SU-DHL-6 (cell line): ENCODE measurements at regions not wholly inside any gene's neighbourhood (a gene's known extent, or its start where the extent isn't known, plus 50 kb on each side); places are given as distances from the start of the nearest gene placed in this dataset.

Experiments
- H2AFZ ChIP-seq: fragments of 200-600 bp; sonication (generic); 2 replicates; pipeline ENCODE4 v1.6.1; 2014; ENCODE audit warnings: low read depth, mild to moderate bottlenecking, moderate library complexity, mixed read lengths, antibody characterized with exemption, low read length; ENCODE audit not compliant: severe bottlenecking
- H3F3A ChIP-seq: fragments of 200-600 bp; shearing (Covaris generic); 2 replicates; pipeline ENCODE4 v1.6.0; 2016; ENCODE audit warnings: antibody characterized with exemption, mild to moderate bottlenecking; ENCODE audit not compliant: insufficient read depth
- H3K27ac ChIP-seq: fragments of 200-600 bp; sonication (generic); 2 replicates; pipeline ENCODE4 v1.5.1; 2016; ENCODE audit warnings: low read depth, mild to moderate bottlenecking, low read length, moderate library complexity, mixed read lengths
- H3K27me3 ChIP-seq: fragments of 200-600 bp; sonication (generic), shearing (Covaris generic); 2 replicates; pipeline ENCODE4 v1.6.0; 2014; ENCODE audit warnings: mild to moderate bottlenecking, low read length
- H3K36me3 ChIP-seq: fragments of 200-600 bp; sonication (generic); 2 replicates; pipeline ENCODE4 v1.6.1; 2014; ENCODE audit warnings: mild to moderate bottlenecking, low read length, mixed read lengths
- H3K4me2 ChIP-seq: fragments of 300-600, 200-600 bp; shearing (Covaris generic), sonication (generic); 2 replicates; pipeline ENCODE4 v1.6.0; 2014; ENCODE audit warnings: low read length, low read depth, mild to moderate bottlenecking; ENCODE audit not compliant: poor library complexity, severe bottlenecking
- H3K4me3 ChIP-seq: fragments of 200-600 bp; sonication (generic); 2 replicates; pipeline ENCODE4 v1.5.1; 2014; ENCODE audit warnings: antibody characterized with exemption, low read length, mild to moderate bottlenecking, mixed read lengths; ENCODE audit not compliant: insufficient read depth, poor library complexity, severe bottlenecking
- H3K79me2 ChIP-seq: fragments of 200-600 bp; sonication (generic); 2 replicates; pipeline ENCODE4 v1.6.1; 2014; ENCODE audit warnings: mild to moderate bottlenecking, low read length, moderate library complexity; ENCODE audit not compliant: insufficient read depth
- H3K9ac ChIP-seq: fragments of 200-600 bp; sonication (generic); 2 replicates; pipeline ENCODE4 v1.7.0; 2014; ENCODE audit warnings: mild to moderate bottlenecking, low read length
- H3K9me2 ChIP-seq: fragments of 200-600 bp; sonication (generic); replicated peaks from 2 replicates; pipeline ENCODE4 v1.6.1; 2014; ENCODE audit warnings: low read length; ENCODE audit not compliant: insufficient read depth
- H3K9me3 ChIP-seq: fragments of 200-600 bp; sonication (generic); 2 replicates; pipeline ENCODE4 v1.6.1; 2014; ENCODE audit warnings: low read length, mixed read lengths; ENCODE audit not compliant: insufficient read depth
- H4K20me1 ChIP-seq: fragments of 200-600 bp; sonication (generic); 2 replicates; pipeline ENCODE4 v1.6.1; 2014; ENCODE audit warnings: low read depth, mild to moderate bottlenecking, antibody characterized with exemption, low read length, moderate library complexity, mixed read lengths
- EZH2phosphoT487 ChIP-seq: fragments of 200-600 bp; sonication (generic), shearing (Covaris generic); conservative IDR thresholded peaks from 2 replicates; pipeline ENCODE4 v1.6.1; 2018; ENCODE audit warnings: mild to moderate bottlenecking, antibody characterized with exemption, low read length, moderate library complexity, mixed read lengths
- TF ChIP-seq, protein P1 (sequence below): fragments of 200-600 bp; sonication (generic); IDR thresholded peaks from one replicate; pipeline ENCODE4 v1.5.1; 2017; ENCODE audit warnings: antibody characterized with exemption, mild to moderate bottlenecking, low read length, moderate library complexity; ENCODE audit not compliant: insufficient read depth, poor library complexity, severe bottlenecking

DNA sequence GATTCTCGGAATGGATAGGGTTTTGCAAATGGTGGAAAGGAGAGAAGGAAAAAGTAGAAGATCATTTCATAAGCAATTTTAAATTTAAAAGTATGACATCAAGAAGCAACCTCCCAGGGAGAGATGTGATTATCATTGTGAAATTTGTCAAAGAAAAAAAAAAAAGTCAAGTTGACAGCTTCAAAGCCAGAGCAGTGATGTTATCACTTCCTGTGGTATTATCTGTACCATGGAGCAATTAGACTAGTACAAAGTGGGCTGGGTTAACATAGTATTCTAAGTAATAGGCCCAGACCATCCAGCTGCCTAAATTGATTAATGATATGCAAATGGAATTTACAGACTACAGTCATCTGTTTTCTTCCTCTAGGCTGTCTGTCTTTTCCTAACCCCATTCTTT is 84.0 kb upstream of the NPY start:
- H3K9me3 ChIP-seq = no peaks in the 10 kb centered on the region
- H3K4me2 ChIP-seq = no peak overlapping the region
- no peaks in the 10 kb centered on the region for H3F3A ChIP-seq
- H3K36me3 ChIP-seq = no peaks in the 10 kb centered on the region
- H3K27me3 ChIP-seq = no peaks in the 10 kb centered on the region
- H3K79me2 ChIP-seq = no peaks in the 10 kb centered on the region
- TF ChIP-seq, protein P1, sequence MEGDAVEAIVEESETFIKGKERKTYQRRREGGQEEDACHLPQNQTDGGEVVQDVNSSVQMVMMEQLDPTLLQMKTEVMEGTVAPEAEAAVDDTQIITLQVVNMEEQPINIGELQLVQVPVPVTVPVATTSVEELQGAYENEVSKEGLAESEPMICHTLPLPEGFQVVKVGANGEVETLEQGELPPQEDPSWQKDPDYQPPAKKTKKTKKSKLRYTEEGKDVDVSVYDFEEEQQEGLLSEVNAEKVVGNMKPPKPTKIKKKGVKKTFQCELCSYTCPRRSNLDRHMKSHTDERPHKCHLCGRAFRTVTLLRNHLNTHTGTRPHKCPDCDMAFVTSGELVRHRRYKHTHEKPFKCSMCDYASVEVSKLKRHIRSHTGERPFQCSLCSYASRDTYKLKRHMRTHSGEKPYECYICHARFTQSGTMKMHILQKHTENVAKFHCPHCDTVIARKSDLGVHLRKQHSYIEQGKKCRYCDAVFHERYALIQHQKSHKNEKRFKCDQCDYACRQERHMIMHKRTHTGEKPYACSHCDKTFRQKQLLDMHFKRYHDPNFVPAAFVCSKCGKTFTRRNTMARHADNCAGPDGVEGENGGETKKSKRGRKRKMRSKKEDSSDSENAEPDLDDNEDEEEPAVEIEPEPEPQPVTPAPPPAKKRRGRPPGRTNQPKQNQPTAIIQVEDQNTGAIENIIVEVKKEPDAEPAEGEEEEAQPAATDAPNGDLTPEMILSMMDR = no peak
- TF ChIP-seq EZH2phosphoT487 = no peak
- no peak overlapping the region for H3K9ac ChIP-seq
- H4K20me1 ChIP-seq = no peaks in the 10 kb centered on the region
- H3K27ac ChIP-seq = no peak overlapping the region
- no peak overlapping the region for H3K4me3 ChIP-seq
- H3K9me2 ChIP-seq = no peaks in the 10 kb centered on the region
- no peak overlapping the region for H2AFZ ChIP-seq

GRCh38 chr7:24200407-24200966 is 83.5 kb upstream of the NPY start:
- no peaks in the 10 kb centered on the region for H3F3A ChIP-seq
- no peak overlapping the region for H3K4me2 ChIP-seq
- no peaks in the 10 kb centered on the region for H3K27me3 ChIP-seq
- TF ChIP-seq, protein P1 = no peak
- no peak for TF ChIP-seq EZH2phosphoT487
- H3K27ac ChIP-seq = no peak overlapping the region
- no peaks in the 10 kb centered on the region for H3K9me2 ChIP-seq
- no peaks in the 10 kb centered on the region for H3K79me2 ChIP-seq
- no peaks in the 10 kb centered on the region for H3K9me3 ChIP-seq
- H2AFZ ChIP-seq = no peak overlapping the region
- H3K9ac ChIP-seq = no peak overlapping the region
- H3K4me3 ChIP-seq = no peak overlapping the region
- H3K36me3 ChIP-seq = no peaks in the 10 kb centered on the region
- no peaks in the 10 kb centered on the region for H4K20me1 ChIP-seq

GRCh38 chr7:24201226-24201625 is 82.8 kb upstream of the NPY start:
- Histone ChIP-seq H3K9ac (no peak overlapping the region), H3K27ac (no peak overlapping the region), H3F3A (no peaks in the 10 kb centered on the region), H3K79me2 (no peaks in the 10 kb centered on the region), H2AFZ (no peak overlapping the region), H3K36me3 (no peaks in the 10 kb centered on the region), H4K20me1 (no peaks in the 10 kb centered on the region), H3K9me2 (no peaks in the 10 kb centered on the region), H3K9me3 (no peaks in the 10 kb centered on the region), H3K4me3 (no peak overlapping the region), H3K27me3 (no peaks in the 10 kb centered on the region), H3K4me2 (no peak overlapping the region)
- no peak for TF ChIP-seq EZH2phosphoT487
- TF ChIP-seq, protein P1 = no peak
